ENCODE measurements at regions not wholly inside any gene's neighbourhood (a gene's known extent, or its start where the extent isn't known, plus 50 kb on each side); places are given as distances from the start of the nearest gene placed in this dataset.

DNA sequence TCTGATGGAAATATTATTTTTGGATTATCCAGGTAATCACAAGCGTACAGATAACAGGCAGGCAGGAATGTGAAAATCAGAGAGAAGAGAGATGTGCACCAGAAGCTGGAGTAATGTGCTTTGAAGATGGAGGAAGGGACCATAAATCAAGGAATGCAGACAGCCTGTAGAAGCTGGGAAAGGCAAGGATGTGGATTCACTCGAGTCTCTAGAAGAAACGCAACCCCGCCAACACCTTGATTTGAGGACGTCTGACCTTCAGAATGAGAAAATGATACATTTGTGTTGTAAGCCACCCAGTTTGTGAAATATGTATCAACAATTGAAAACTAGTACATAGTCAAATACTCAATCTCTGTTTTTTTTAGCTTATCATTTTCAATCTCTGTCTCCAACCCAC is 207.6 kb upstream of the MPDZ start:
- no peak overlapping the region for H3K4me2 ChIP-seq (ENCODE audit: low read length)
- H3K4me3 ChIP-seq (ENCODE audit: low read depth, low read length, poor library complexity, severe bottlenecking): no peak overlapping the region
- no peaks in the 10 kb centered on the region for H3K9me3 ChIP-seq (ENCODE audit: low read length)
- no peaks in the 10 kb centered on the region for H3K27me3 ChIP-seq (ENCODE audit: insufficient read depth, low read length)
- no peak overlapping the region for H2AFZ ChIP-seq (ENCODE audit: low read length)
- H4K20me1 ChIP-seq (ENCODE audit: insufficient read depth, low read length): no peaks in the 10 kb centered on the region
- no peaks in the 10 kb centered on the region for H3K79me2 ChIP-seq (ENCODE audit: insufficient read depth, low read length)
- H3K27ac ChIP-seq (ENCODE audit: low read depth, low read length, poor library complexity, severe bottlenecking): no peak overlapping the region
- no peaks in the 10 kb centered on the region for H3K9me2 ChIP-seq (ENCODE audit: low read depth, low read length)
- H3K4me1 ChIP-seq (ENCODE audit: insufficient read depth, low read length, severe bottlenecking): no peaks in the 10 kb centered on the region
- no peaks in the 10 kb centered on the region for H3F3A ChIP-seq (ENCODE audit: insufficient read depth, low read length)
- no peaks in the 10 kb centered on the region for H3K36me3 ChIP-seq (ENCODE audit: insufficient read depth, low read length)
- H3K9ac ChIP-seq (ENCODE audit: low read length): no peak overlapping the region
- no peak for TF ChIP-seq EZH2 (IDR thresholded peaks at IDR 0.05; ENCODE audit: borderline replicate concordance, low read length)
- TF ChIP-seq CTCF (IDR thresholded peaks at IDR 0.05; ENCODE audit: low read length): no peak

DNA sequence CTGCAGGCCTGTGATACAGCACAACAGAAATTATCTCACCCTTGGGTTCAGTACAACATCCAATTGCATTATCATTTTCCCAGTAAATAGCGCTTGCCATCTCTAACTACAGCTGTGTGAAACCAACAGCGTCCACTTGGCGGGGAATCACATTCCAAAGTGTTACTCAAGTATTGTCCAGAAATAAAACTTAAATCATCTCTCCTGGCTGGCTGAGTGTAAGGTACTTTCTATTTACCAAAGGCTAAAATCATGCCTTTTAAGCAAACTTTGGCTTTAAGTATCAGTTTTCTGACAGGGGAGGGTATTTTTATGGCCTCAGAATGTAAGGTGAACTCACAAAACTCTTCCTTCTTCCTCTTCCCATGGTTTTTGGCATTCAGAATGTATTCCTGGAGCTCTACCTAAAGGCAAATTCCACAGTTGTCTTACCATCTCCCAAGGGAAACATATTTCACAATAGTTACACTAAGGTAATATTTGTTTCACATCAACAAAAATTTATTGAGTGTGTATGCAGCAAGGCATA is 205.6 kb upstream of the MPDZ start:
- no peaks in the 10 kb centered on the region for H3K27me3 ChIP-seq (ENCODE audit: insufficient read depth, low read length)
- no peaks in the 10 kb centered on the region for H3K9me3 ChIP-seq (ENCODE audit: low read length)
- no peaks in the 10 kb centered on the region for H3F3A ChIP-seq (ENCODE audit: insufficient read depth, low read length)
- no peak overlapping the region for H3K4me2 ChIP-seq (ENCODE audit: low read length)
- H3K9me2 ChIP-seq (ENCODE audit: low read depth, low read length): no peaks in the 10 kb centered on the region
- H3K4me3 ChIP-seq (ENCODE audit: low read depth, low read length, poor library complexity, severe bottlenecking): no peak overlapping the region
- H3K36me3 ChIP-seq (ENCODE audit: insufficient read depth, low read length): no peaks in the 10 kb centered on the region
- no peak overlapping the region for H3K27ac ChIP-seq (ENCODE audit: low read depth, low read length, poor library complexity, severe bottlenecking)
- no peaks in the 10 kb centered on the region for H3K4me1 ChIP-seq (ENCODE audit: insufficient read depth, low read length, severe bottlenecking)
- no peaks in the 10 kb centered on the region for H4K20me1 ChIP-seq (ENCODE audit: insufficient read depth, low read length)
- no peak overlapping the region for H3K9ac ChIP-seq (ENCODE audit: low read length)
- no peaks in the 10 kb centered on the region for H3K79me2 ChIP-seq (ENCODE audit: insufficient read depth, low read length)
- TF ChIP-seq CTCF (IDR thresholded peaks at IDR 0.05; ENCODE audit: low read length) (no peak), EZH2 (IDR thresholded peaks at IDR 0.05; ENCODE audit: borderline replicate concordance, low read length) (no peak)
- no peak overlapping the region for H2AFZ ChIP-seq (ENCODE audit: low read length)

DNA sequence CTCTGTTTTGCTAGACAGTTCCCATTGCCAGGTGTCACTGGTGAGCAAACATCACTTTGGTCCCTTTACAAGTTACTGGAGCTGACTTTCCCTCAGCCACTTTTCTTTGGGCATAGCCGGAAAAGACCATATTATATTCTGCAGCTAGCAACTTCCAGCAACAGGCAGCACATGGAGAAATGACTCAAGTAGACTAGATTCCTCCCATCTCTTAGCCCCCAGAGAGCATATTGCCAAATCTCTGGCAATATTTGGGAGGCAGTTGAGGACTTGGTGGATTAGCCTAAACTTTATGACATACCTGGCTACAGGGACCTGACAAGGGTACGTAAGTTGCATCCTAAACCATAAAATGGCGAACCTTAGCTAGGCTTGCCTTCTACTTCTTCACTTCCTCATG is 204.7 kb upstream of the MPDZ start:
- H3K4me1 ChIP-seq (ENCODE audit: insufficient read depth, low read length, severe bottlenecking): no peaks in the 10 kb centered on the region
- no peaks in the 10 kb centered on the region for H3K79me2 ChIP-seq (ENCODE audit: insufficient read depth, low read length)
- no peaks in the 10 kb centered on the region for H3K9me2 ChIP-seq (ENCODE audit: low read depth, low read length)
- H3K9me3 ChIP-seq (ENCODE audit: low read length): no peaks in the 10 kb centered on the region
- no peaks in the 10 kb centered on the region for H4K20me1 ChIP-seq (ENCODE audit: insufficient read depth, low read length)
- no peaks in the 10 kb centered on the region for H3F3A ChIP-seq (ENCODE audit: insufficient read depth, low read length)
- no peaks in the 10 kb centered on the region for H3K27me3 ChIP-seq (ENCODE audit: insufficient read depth, low read length)
- H3K36me3 ChIP-seq (ENCODE audit: insufficient read depth, low read length): no peaks in the 10 kb centered on the region
- no peak overlapping the region for H2AFZ ChIP-seq (ENCODE audit: low read length)
- no peak overlapping the region for H3K9ac ChIP-seq (ENCODE audit: low read length)
- no peak for TF ChIP-seq EZH2 (IDR thresholded peaks at IDR 0.05; ENCODE audit: borderline replicate concordance, low read length)
- no peak for TF ChIP-seq CTCF (IDR thresholded peaks at IDR 0.05; ENCODE audit: low read length)
- H3K4me3 ChIP-seq (ENCODE audit: low read depth, low read length, poor library complexity, severe bottlenecking): no peak overlapping the region
- no peak overlapping the region for H3K4me2 ChIP-seq (ENCODE audit: low read length)
- no peak overlapping the region for H3K27ac ChIP-seq (ENCODE audit: low read depth, low read length, poor library complexity, severe bottlenecking)
